Gastroesophageal sphincter (tissue), 2 donors: ENCODE measurements at regions not wholly inside any gene's neighbourhood (a gene's known extent, or its start where the extent isn't known, plus 50 kb on each side); places are given as distances from the start of the nearest gene placed in this dataset.

Experiments used
- EP300 ChIP-seq: sonication (generic); formaldehyde crosslinking; IDR thresholded peaks from one replicate; pipeline ENCODE4 v1.6.1; 2017; ENCODE audit warnings: antibody characterized with exemption, mild to moderate bottlenecking
- POLR2A ChIP-seq, 2 donors: fragments of 450-650 bp; IDR thresholded peaks; one replicate each; pipeline ENCODE4 v1.6.1; 2017; ENCODE audit warnings: antibody characterized with exemption in 2 of 2, mild to moderate bottlenecking in 2 of 2, moderate library complexity in 1 of 2

DNA sequence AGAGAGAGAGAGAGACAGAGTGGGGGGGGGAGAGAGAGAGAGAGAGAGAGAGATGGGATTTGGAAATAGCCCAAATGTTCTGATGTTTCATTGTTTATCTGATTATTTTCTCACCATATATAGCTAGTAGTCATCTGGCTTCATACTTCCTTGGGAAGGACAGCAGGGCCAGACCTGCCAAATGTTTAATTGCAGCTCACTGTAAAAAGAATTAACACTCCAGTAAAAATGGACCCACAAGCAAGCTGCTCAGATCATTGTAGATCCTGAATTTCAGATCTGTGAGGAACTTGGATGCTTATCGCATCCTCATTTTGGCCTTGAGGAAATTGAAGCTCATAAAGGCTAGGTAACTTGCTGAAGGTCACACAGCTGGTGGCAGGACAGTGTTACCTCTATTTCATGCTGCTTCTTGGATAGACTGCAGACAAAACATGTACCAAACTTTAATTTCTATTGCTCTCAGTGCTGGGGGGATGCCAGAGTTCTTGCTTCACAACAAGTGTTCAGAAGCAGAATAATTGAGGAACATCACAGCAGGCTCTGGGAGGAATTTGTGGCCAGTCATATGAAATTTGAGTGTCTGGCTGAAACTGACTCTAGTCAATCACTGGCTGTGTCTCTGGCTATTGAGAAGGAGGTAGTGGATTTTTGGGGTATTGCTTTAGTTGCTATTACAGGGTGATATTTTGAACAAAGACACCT is 223.5 kb downstream of the PIK3C3 start:
- no peak for TF ChIP-seq EP300
- no peak for TF ChIP-seq POLR2A (IDR thresholded peaks at IDR 0.05)
